ENCODE measurements at regions not wholly inside any gene's neighbourhood (a gene's known extent, or its start where the extent isn't known, plus 50 kb on each side); places are given as distances from the start of the nearest gene placed in this dataset.
A peak's percentile ranks its signal among the peaks of the same experiment; 100 is the strongest.

- Mint-ChIP-seq H3K27me3 (no peaks in the 10 kb centered on the region), H3K36me3 (no peaks in the 10 kb centered on the region), H3K4me3 (no peak overlapping the region), H3K9me3 (peaks cover 7% of the 10 kb centered on the region), H3K27ac (no peak overlapping the region), H3K4me1 (ENCODE audit: low read depth in 2 of 2) (no peaks in the 10 kb centered on the region)
- no peak for ATAC-seq
- DNase-seq (ENCODE audit: low spot score): no peak
Measured at GRCh38 chr7:67450171-67450570, 453.5 kb downstream of the TYW1 start.

GRCh38 chr7:67451306-67451705 is 454.7 kb downstream of the TYW1 start:
- no peak for DNase-seq (ENCODE audit: low spot score)
- no peak overlapping the region for H3K27ac Mint-ChIP-seq
- no peaks in the 10 kb centered on the region for H3K36me3 Mint-ChIP-seq
- ATAC-seq: no peak
- H3K4me1 Mint-ChIP-seq (ENCODE audit: low read depth in 2 of 2): no peaks in the 10 kb centered on the region
- H3K4me3 Mint-ChIP-seq: no peak overlapping the region
- peaks cover 0 to 8% of the 10 kb centered on the region in 2 donors for H3K27me3 Mint-ChIP-seq
- H3K9me3 Mint-ChIP-seq: peaks cover 7% of the 10 kb centered on the region

GRCh38 chr7:67452516-67453026 is 455.9 kb downstream of the TYW1 start:
- Mint-ChIP-seq H3K27me3 (peaks cover 0 to 8% of the 10 kb centered on the region in 2 donors), H3K36me3 (no peaks in the 10 kb centered on the region), H3K9me3 (peaks cover 7% of the 10 kb centered on the region), H3K27ac (no peak overlapping the region), H3K4me3 (no peak overlapping the region), H3K4me1 (ENCODE audit: low read depth in 2 of 2) (no peaks in the 10 kb centered on the region)
- peak in 1 of 2 donors; percentile 27 for ATAC-seq
- no peak for DNase-seq (ENCODE audit: low spot score)

- H3K27me3 Mint-ChIP-seq: peaks cover 0 to 15% of the 10 kb centered on the region in 2 donors
- no peak overlapping the region for H3K27ac Mint-ChIP-seq
- H3K4me1 Mint-ChIP-seq (ENCODE audit: low read depth in 2 of 2): no peaks in the 10 kb centered on the region
- ATAC-seq (no peak), DNase-seq (ENCODE audit: low spot score) (no peak)
- no peaks in the 10 kb centered on the region for H3K36me3 Mint-ChIP-seq
- peaks cover 7% of the 10 kb centered on the region for H3K9me3 Mint-ChIP-seq
- H3K4me3 Mint-ChIP-seq: no peak overlapping the region
Measured at GRCh38 chr7:67453580-67454380, 457.1 kb downstream of the TYW1 start.

- DNase-seq (ENCODE audit: low spot score): no peak
- Mint-ChIP-seq H3K27me3 (peaks cover 0 to 16% of the 10 kb centered on the region in 2 donors), H3K27ac (no peak overlapping the region), H3K4me1 (ENCODE audit: low read depth in 2 of 2) (no peaks in the 10 kb centered on the region), H3K4me3 (no peak overlapping the region), H3K36me3 (no peaks in the 10 kb centered on the region), H3K9me3 (peaks cover 7% of the 10 kb centered on the region)
- ATAC-seq: no peak
Measured at GRCh38 chr7:67455508-67455907, 458.9 kb downstream of the TYW1 start.

GRCh38 chr7:67462781-67463191 is 466.2 kb downstream of the TYW1 start:
- Mint-ChIP-seq H3K27ac (no peak overlapping the region), H3K4me3 (no peak overlapping the region), H3K9me3 (no peaks in the 10 kb centered on the region), H3K4me1 (ENCODE audit: low read depth in 2 of 2) (no peaks in the 10 kb centered on the region), H3K27me3 (peaks cover 2 to 8% of the 10 kb centered on the region in 2 donors), H3K36me3 (no peaks in the 10 kb centered on the region)
- ATAC-seq (no peak), DNase-seq (ENCODE audit: low spot score) (no peak)

- H3K36me3 Mint-ChIP-seq: no peaks in the 10 kb centered on the region
- peaks cover under 1% of the 10 kb centered on the region for H3K9me3 Mint-ChIP-seq
- ATAC-seq (no peak), DNase-seq (ENCODE audit: low spot score) (no peak)
- peaks cover 2 to 5% of the 10 kb centered on the region in 2 donors for H3K27me3 Mint-ChIP-seq
- no peaks in the 10 kb centered on the region for H3K4me1 Mint-ChIP-seq (ENCODE audit: low read depth in 2 of 2)
- H3K4me3 Mint-ChIP-seq: no peak overlapping the region
- no peak overlapping the region for H3K27ac Mint-ChIP-seq
Measured at GRCh38 chr7:67463316-67463715, 466.7 kb downstream of the TYW1 start.

GRCh38 chr7:67463983-67464382 is 467.4 kb downstream of the TYW1 start:
- H3K27ac Mint-ChIP-seq: no peak overlapping the region
- ATAC-seq: no peak
- H3K4me1 Mint-ChIP-seq (ENCODE audit: low read depth in 2 of 2): no peaks in the 10 kb centered on the region
- H3K27me3 Mint-ChIP-seq: peaks cover 0 to 4% of the 10 kb centered on the region in 2 donors
- no peaks in the 10 kb centered on the region for H3K36me3 Mint-ChIP-seq
- peaks cover 4% of the 10 kb centered on the region for H3K9me3 Mint-ChIP-seq
- DNase-seq (ENCODE audit: low spot score): no peak
- no peak overlapping the region for H3K4me3 Mint-ChIP-seq

- ATAC-seq (no peak), DNase-seq (ENCODE audit: low spot score) (no peak)
- Mint-ChIP-seq H3K36me3 (no peaks in the 10 kb centered on the region), H3K9me3 (peaks cover 4% of the 10 kb centered on the region), H3K27ac (no peak overlapping the region), H3K4me1 (ENCODE audit: low read depth in 2 of 2) (no peaks in the 10 kb centered on the region), H3K27me3 (peaks cover 0 to 4% of the 10 kb centered on the region in 2 donors), H3K4me3 (no peak overlapping the region)
Measured at GRCh38 chr7:67466109-67466508, 469.5 kb downstream of the TYW1 start.

GRCh38 chr7:67470256-67470751 is 473.7 kb downstream of the TYW1 start:
- no peaks in the 10 kb centered on the region for H3K36me3 Mint-ChIP-seq
- H3K9me3 Mint-ChIP-seq: peaks cover 4% of the 10 kb centered on the region
- no peaks in the 10 kb centered on the region for H3K4me1 Mint-ChIP-seq (ENCODE audit: low read depth in 2 of 2)
- no peak for DNase-seq (ENCODE audit: low spot score)
- H3K27me3 Mint-ChIP-seq: peaks cover 0 to 2% of the 10 kb centered on the region in 2 donors
- no peak overlapping the region for H3K27ac Mint-ChIP-seq
- no peak overlapping the region for H3K4me3 Mint-ChIP-seq
- ATAC-seq: no peak

GRCh38 chr7:67475293-67475692 is 478.7 kb downstream of the TYW1 start:
- Mint-ChIP-seq H3K4me3 (no peak overlapping the region), H3K4me1 (ENCODE audit: low read depth in 2 of 2) (no peaks in the 10 kb centered on the region)
- no peak for ATAC-seq

GRCh38 chr7:67478066-67478465 is 481.4 kb downstream of the TYW1 start:
- H3K4me3 Mint-ChIP-seq: no peak overlapping the region
- no peaks in the 10 kb centered on the region for H3K9me3 Mint-ChIP-seq
- no peak overlapping the region for H3K27ac Mint-ChIP-seq
- no peaks in the 10 kb centered on the region for H3K27me3 Mint-ChIP-seq
- no peaks in the 10 kb centered on the region for H3K4me1 Mint-ChIP-seq (ENCODE audit: low read depth in 2 of 2)
- ATAC-seq (no peak), DNase-seq (ENCODE audit: low spot score) (no peak)
- H3K36me3 Mint-ChIP-seq: no peaks in the 10 kb centered on the region

More at GRCh38 chr7:67475293-67475692, 478.7 kb downstream of the TYW1 start:
- H3K27ac Mint-ChIP-seq: no peak overlapping the region
- no peaks in the 10 kb centered on the region for H3K27me3 Mint-ChIP-seq
- DNase-seq (ENCODE audit: low spot score): no peak
- H3K36me3 Mint-ChIP-seq: no peaks in the 10 kb centered on the region
- H3K9me3 Mint-ChIP-seq: no peaks in the 10 kb centered on the region

GRCh38 chr7:67484244-67484751 is 487.7 kb downstream of the TYW1 start:
- Mint-ChIP-seq H3K36me3 (no peaks in the 10 kb centered on the region), H3K4me1 (ENCODE audit: low read depth in 2 of 2) (no peaks in the 10 kb centered on the region), H3K27me3 (peaks cover 0 to 5% of the 10 kb centered on the region in 2 donors), H3K9me3 (no peaks in the 10 kb centered on the region), H3K4me3 (no peak overlapping the region), H3K27ac (no peak overlapping the region)
- DNase-seq (ENCODE audit: low spot score): no peak
- no peak for ATAC-seq

GRCh38 chr7:67486401-67486800 is 489.8 kb downstream of the TYW1 start:
- DNase-seq (ENCODE audit: low spot score) (no peak), ATAC-seq (no peak)
- peaks cover 0 to 5% of the 10 kb centered on the region in 2 donors for H3K27me3 Mint-ChIP-seq
- H3K27ac Mint-ChIP-seq: no peak overlapping the region
- no peaks in the 10 kb centered on the region for H3K36me3 Mint-ChIP-seq
- H3K9me3 Mint-ChIP-seq: no peaks in the 10 kb centered on the region
- no peaks in the 10 kb centered on the region for H3K4me1 Mint-ChIP-seq (ENCODE audit: low read depth in 2 of 2)
- H3K4me3 Mint-ChIP-seq: no peak overlapping the region
